HG02588 (cell line): ENCODE measurements at regions not wholly inside any gene's neighbourhood (a gene's known extent, or its start where the extent isn't known, plus 50 kb on each side); places are given as distances from the start of the nearest gene placed in this dataset.

Source experiments
- ATAC-seq: cut with Tn5 transposase; IDR thresholded peaks from one replicate; pipeline ENCODE4 v1.9.1; 2021; ENCODE audit warnings: mild to moderate bottlenecking, moderate library complexity; ENCODE audit not compliant: unreplicated experiment

- ATAC-seq: no peak
Observed at GRCh38 chr3:8450618-8451017, 51.0 kb upstream of the LMCD1 start.

GRCh38 chr3:8451696-8452095, 49.9 kb upstream of the LMCD1 start:
- ATAC-seq: no peak
